ENCODE measurements at regions not wholly inside any gene's neighbourhood (a gene's known extent, or its start where the extent isn't known, plus 50 kb on each side); places are given as distances from the start of the nearest gene placed in this dataset.

DNA sequence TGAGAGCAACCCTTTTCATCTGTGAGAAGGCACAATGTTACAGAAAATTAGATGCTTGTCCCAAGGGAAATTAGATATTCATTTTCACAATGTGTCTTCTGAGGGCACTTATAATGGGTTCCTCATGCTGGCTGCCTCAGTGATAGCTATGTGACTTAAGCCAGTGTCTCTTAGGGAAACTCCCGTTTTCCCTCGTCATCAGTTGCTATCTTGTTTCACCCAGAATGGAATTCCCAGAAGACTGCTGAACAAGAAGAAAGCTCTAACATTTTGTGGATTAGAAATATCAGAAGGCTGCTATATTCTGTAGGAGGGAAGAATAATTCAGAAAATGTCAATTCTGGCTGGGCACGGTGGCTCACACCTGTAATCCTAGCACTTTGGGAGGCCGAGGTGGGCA is 67.9 kb upstream of the WDR72 start:
- TF ChIP-seq EZH2 (IDR thresholded peaks at IDR 0.05) = no peak
- TF ChIP-seq POLR2AphosphoS5 (IDR thresholded peaks at IDR 0.05; ENCODE audit: borderline replicate concordance, low read depth, low read length) = no peak
- no peak for TF ChIP-seq FOXP2 (optimal IDR thresholded peaks at IDR 0.05; ENCODE audit: control extremely low read depth, extremely low read length, insufficient read depth)
